Stimulated activated naive CD8-positive, alpha-beta T cell treated with anti-CD3 and anti-CD28 coated beads, Interleukin-15, amount 100 ng/mL, for 72 hours (primary cell): ENCODE measurements at regions not wholly inside any gene's neighbourhood (a gene's known extent, or its start where the extent isn't known, plus 50 kb on each side); places are given as distances from the start of the nearest gene placed in this dataset.

Experiments used
- ATAC-seq: fragments of 150-1000 bp; cut with Tn5 transposase; 2 replicates; pipeline ENCODE4 v1.10.0; 2021; ENCODE audit warnings: mild to moderate bottlenecking, moderate library complexity
- DNase-seq, 2 donors: peaks; one replicate each; pipeline ENCODE4 v3.0.0; 2021 to 2022
- H3K27ac Mint-ChIP-seq, 2 donors: one replicate each; pipeline ENCODE4 v1.8.0; 2022; ENCODE audit warnings: mild to moderate bottlenecking in 2 of 2, mixed read lengths in 2 of 2, moderate library complexity in 2 of 2
- H3K27me3 Mint-ChIP-seq: one replicate; pipeline ENCODE4 v1.8.0; 2022; ENCODE audit warnings: mixed read lengths
- H3K4me1 Mint-ChIP-seq: one replicate; pipeline ENCODE4 v1.8.0; 2022; ENCODE audit warnings: mild to moderate bottlenecking, mixed read lengths
- H3K4me3 Mint-ChIP-seq, 2 donors: one replicate each; pipeline ENCODE4 v1.8.0; 2022; ENCODE audit warnings: mild to moderate bottlenecking in 2 of 2, mixed read lengths in 2 of 2, moderate library complexity in 1 of 2
- H3K9me3 Mint-ChIP-seq, 2 donors: one replicate each; pipeline ENCODE4 v1.8.0; 2022; ENCODE audit warnings: mixed read lengths in 2 of 2

DNA sequence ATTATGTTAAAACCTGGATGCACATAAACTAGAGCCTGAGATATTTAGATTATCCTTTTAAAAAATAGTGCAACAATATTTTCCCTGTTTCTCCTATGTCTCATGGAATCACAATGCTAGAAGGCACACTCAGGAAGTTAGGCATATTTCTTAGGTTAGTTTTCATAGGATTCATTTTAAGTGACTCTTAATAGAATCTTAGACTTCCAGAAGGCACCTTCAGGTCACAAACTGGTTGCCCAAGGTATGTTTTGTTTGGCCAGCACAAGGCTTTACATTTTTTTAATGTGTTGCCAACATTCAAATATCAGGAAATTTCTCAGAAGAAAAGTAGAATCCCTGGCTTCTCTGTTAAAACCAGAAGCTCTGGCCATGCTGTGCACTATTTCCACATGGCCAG lies 129.3 kb downstream of the LNPK start:
- peaks cover 54% of the 10 kb centered on the region for H3K27me3 Mint-ChIP-seq
- H3K27ac Mint-ChIP-seq: no peak overlapping the region
- no peaks in the 10 kb centered on the region for H3K4me1 Mint-ChIP-seq
- ATAC-seq (no peak), DNase-seq (no peak)
- no peaks in the 10 kb centered on the region for H3K9me3 Mint-ChIP-seq
- H3K4me3 Mint-ChIP-seq: no peak overlapping the region

- Mint-ChIP-seq H3K4me1 (no peaks in the 10 kb centered on the region), H3K27me3 (peaks cover 47% of the 10 kb centered on the region), H3K9me3 (no peaks in the 10 kb centered on the region), H3K27ac (no peak overlapping the region), H3K4me3 (no peak overlapping the region)
- ATAC-seq (no peak), DNase-seq (no peak)
These were observed 130.1 kb downstream of the LNPK start for GRCh38 chr2:175872005-175872348.

- Mint-ChIP-seq H3K4me1 (no peaks in the 10 kb centered on the region), H3K27me3 (peaks cover 42% of the 10 kb centered on the region), H3K4me3 (no peak overlapping the region), H3K9me3 (no peaks in the 10 kb centered on the region), H3K27ac (no peak overlapping the region)
- DNase-seq: no peak
- ATAC-seq: no peak
These were observed 130.6 kb downstream of the LNPK start for GRCh38 chr2:175871331-175872004.

DNA sequence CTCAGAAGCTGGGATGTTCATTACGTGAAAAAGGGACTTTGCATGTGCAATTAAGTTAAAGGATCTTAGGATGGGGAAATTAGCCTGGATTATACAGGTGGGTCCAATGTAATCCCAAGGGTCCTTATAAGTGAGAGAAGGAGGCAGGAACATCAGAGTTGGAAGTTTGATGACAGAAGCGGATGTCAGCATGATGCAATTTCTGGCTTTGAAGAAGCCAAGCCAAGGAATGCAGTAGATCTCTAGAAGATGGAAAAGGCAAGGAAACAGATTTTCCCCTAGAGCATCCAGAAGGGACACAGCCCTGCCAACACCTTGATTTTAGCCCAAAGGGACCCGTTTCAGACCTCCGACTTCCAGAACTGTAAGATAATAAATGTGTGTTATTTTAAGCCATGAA lies 136.4 kb downstream of the LNPK start:
- Mint-ChIP-seq H3K4me1 (no peaks in the 10 kb centered on the region), H3K27me3 (peaks cover 34% of the 10 kb centered on the region), H3K27ac (no peak overlapping the region), H3K9me3 (no peaks in the 10 kb centered on the region), H3K4me3 (no peak overlapping the region)
- DNase-seq (no peak), ATAC-seq (no peak)

GRCh38 chr2:175864137-175864850 lies 137.8 kb downstream of the LNPK start:
- no peaks in the 10 kb centered on the region for H3K9me3 Mint-ChIP-seq
- ATAC-seq (no peak), DNase-seq (no peak)
- no peaks in the 10 kb centered on the region for H3K4me1 Mint-ChIP-seq
- H3K4me3 Mint-ChIP-seq: no peak overlapping the region
- no peak overlapping the region for H3K27ac Mint-ChIP-seq
- peaks cover 32% of the 10 kb centered on the region for H3K27me3 Mint-ChIP-seq

DNA sequence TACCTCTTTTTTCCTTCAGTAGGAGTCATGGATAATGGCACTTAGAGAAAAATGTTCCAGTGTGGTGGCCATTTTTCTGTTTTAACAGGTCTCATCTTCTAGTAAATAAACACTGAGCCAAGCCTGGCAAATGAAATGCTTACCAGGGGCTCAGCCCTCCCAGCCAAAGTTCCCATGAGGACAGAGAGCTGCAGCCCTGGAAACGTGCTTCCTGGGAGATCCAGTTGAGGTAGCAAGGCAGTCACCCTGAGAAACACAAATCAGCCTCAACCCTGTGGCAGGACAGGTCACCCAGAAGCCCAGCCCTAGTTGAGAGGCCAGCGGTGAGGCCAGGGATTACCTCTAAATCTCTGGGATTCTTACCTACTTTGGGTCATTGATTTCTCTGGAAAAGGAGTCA lies 140.1 kb downstream of the LNPK start:
- H3K9me3 Mint-ChIP-seq: peaks cover 0 to 13% of the 10 kb centered on the region in 2 donors
- H3K4me1 Mint-ChIP-seq: no peaks in the 10 kb centered on the region
- H3K27ac Mint-ChIP-seq: no peak overlapping the region
- DNase-seq (no peak), ATAC-seq (no peak)
- peaks cover 34% of the 10 kb centered on the region for H3K27me3 Mint-ChIP-seq
- no peak overlapping the region for H3K4me3 Mint-ChIP-seq

DNA sequence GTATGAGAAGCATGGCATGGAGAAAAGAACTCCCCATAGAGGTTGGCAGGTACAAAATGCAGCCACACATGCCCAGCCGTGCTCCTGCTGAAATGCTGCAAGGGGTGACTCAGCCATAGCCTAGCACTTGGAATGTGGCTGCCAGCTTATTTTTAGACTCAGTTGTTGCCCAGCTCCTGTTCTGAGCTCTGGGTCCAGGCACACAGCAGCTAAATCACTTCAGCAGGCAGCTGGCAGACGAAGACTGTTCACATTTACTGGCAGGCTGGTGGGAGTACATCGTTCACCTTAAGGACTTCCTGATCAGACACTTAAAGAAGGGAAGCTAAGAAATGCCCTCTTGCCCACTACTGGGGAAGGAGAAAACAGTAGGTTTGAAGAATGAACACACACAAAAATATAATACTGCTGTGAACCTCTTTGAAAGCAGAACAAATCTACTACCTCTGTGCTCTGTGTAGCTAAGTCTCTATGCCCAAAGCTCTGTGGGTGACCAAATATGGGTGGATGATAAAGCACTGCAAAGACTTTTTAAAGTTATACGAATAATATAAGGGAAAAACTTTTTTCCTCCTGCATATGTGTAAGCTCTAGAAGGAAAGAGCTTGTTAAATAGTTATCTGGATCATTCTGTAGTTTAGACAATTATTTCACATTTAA lies 146.1 kb downstream of the LNPK start:
- Mint-ChIP-seq H3K4me1 (no peaks in the 10 kb centered on the region), H3K4me3 (no peak overlapping the region), H3K27me3 (peaks cover 25% of the 10 kb centered on the region), H3K9me3 (peaks cover 0 to 13% of the 10 kb centered on the region in 2 donors), H3K27ac (no peak overlapping the region)
- DNase-seq (no peak), ATAC-seq (no peak)

DNA sequence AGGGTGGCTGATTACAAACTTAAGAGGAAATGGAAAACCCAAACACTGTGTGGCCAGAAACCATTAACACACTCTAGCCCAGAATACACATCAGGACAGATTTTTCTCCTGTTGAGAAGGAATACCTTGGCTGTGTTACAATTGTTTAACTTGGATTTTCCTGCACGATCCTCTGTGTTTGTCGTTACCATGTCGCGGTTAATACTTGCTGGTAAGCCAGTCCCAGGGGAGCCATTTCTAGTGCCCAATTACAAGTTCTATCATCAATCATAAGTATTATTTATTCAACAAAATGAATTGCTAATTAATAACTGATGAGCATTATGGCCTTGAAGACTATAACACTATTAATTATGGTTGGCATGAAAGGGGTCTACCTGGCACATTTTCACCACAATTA lies 146.8 kb downstream of the LNPK start:
- H3K9me3 Mint-ChIP-seq: peaks cover 0 to 13% of the 10 kb centered on the region in 2 donors
- H3K27me3 Mint-ChIP-seq: peaks cover 20% of the 10 kb centered on the region
- H3K4me3 Mint-ChIP-seq: no peak overlapping the region
- DNase-seq (no peak), ATAC-seq (no peak)
- H3K4me1 Mint-ChIP-seq: no peaks in the 10 kb centered on the region
- H3K27ac Mint-ChIP-seq: no peak overlapping the region

- Mint-ChIP-seq H3K27me3 (peaks cover 16% of the 10 kb centered on the region), H3K27ac (no peak overlapping the region), H3K4me3 (no peak overlapping the region), H3K4me1 (no peaks in the 10 kb centered on the region), H3K9me3 (peaks cover 0 to 13% of the 10 kb centered on the region in 2 donors)
- no peak for DNase-seq
- no peak for ATAC-seq
These were observed 147.4 kb downstream of the LNPK start for GRCh38 chr2:175854665-175855064.

GRCh38 chr2:175854129-175854528 lies 147.9 kb downstream of the LNPK start:
- Mint-ChIP-seq H3K27me3 (peaks cover 16% of the 10 kb centered on the region), H3K27ac (no peak overlapping the region), H3K4me1 (no peaks in the 10 kb centered on the region), H3K9me3 (peaks cover 0 to 13% of the 10 kb centered on the region in 2 donors), H3K4me3 (no peak overlapping the region)
- ATAC-seq (no peak), DNase-seq (no peak)

DNA sequence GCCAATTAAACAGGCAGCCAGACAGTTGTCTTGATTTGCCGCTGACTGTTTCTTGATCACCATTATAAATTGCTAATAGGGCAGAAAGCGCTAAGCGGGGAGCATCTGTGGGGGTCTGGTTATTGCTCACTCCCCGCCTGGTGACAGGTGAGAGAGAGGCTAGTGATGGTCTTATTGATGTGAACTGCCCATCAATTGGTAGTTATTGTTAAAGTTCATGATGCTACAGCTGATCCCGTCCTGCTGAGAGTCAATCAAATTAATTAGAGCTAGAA lies 148.5 kb downstream of the LNPK start:
- Mint-ChIP-seq H3K27me3 (peaks cover 16% of the 10 kb centered on the region), H3K4me1 (no peaks in the 10 kb centered on the region), H3K4me3 (no peak overlapping the region), H3K27ac (no peak overlapping the region), H3K9me3 (peaks cover 0 to 9% of the 10 kb centered on the region in 2 donors)
- DNase-seq (no peak), ATAC-seq (no peak)

- no peak for DNase-seq
- no peak overlapping the region for H3K4me3 Mint-ChIP-seq
- no peaks in the 10 kb centered on the region for H3K4me1 Mint-ChIP-seq
- H3K27me3 Mint-ChIP-seq: peaks cover 16% of the 10 kb centered on the region
- H3K27ac Mint-ChIP-seq: no peak overlapping the region
- peaks cover 0 to 6% of the 10 kb centered on the region in 2 donors for H3K9me3 Mint-ChIP-seq
- ATAC-seq: no peak
These were observed 149.0 kb downstream of the LNPK start for GRCh38 chr2:175852879-175853615.

- H3K4me1 Mint-ChIP-seq: no peaks in the 10 kb centered on the region
These were observed 154.9 kb downstream of the LNPK start for GRCh38 chr2:175847128-175847527.

GRCh38 chr2:175844169-175844568 lies 157.9 kb downstream of the LNPK start:
- no peak overlapping the region for H3K4me3 Mint-ChIP-seq
- H3K27me3 Mint-ChIP-seq: peaks cover 19% of the 10 kb centered on the region
- H3K9me3 Mint-ChIP-seq: no peaks in the 10 kb centered on the region
- no peak overlapping the region for H3K27ac Mint-ChIP-seq
- DNase-seq (no peak), ATAC-seq (no peak)
- H3K4me1 Mint-ChIP-seq: no peaks in the 10 kb centered on the region

More at GRCh38 chr2:175847128-175847527, 154.9 kb downstream of the LNPK start:
- no peak overlapping the region for H3K4me3 Mint-ChIP-seq
- DNase-seq (no peak), ATAC-seq (no peak)
- H3K27me3 Mint-ChIP-seq: peaks cover 12% of the 10 kb centered on the region
- no peaks in the 10 kb centered on the region for H3K9me3 Mint-ChIP-seq
- no peak overlapping the region for H3K27ac Mint-ChIP-seq

DNA sequence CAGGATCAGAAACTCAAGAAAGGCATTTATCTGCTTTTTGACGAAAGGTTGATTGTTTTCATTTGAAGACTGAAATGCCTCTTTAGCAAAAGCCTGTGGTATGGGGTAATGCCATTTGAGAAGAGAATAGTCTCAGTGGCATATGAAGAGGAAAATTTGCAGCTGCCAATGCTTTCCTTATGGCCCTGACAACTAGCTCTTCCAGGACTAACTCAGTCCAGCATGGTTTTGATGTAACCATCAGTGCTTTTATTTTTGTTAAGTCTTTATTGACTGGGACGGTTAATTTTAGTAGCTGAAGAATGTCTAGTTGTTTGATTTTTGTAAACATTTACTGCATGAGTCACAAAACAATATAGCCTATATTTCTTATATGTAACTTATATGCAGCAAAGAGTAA lies 158.4 kb downstream of the LNPK start:
- no peaks in the 10 kb centered on the region for H3K9me3 Mint-ChIP-seq
- H3K4me1 Mint-ChIP-seq: no peaks in the 10 kb centered on the region
- H3K27ac Mint-ChIP-seq: no peak overlapping the region
- peaks cover 19% of the 10 kb centered on the region for H3K27me3 Mint-ChIP-seq
- ATAC-seq: no peak
- no peak for DNase-seq
- H3K4me3 Mint-ChIP-seq: no peak overlapping the region

DNA sequence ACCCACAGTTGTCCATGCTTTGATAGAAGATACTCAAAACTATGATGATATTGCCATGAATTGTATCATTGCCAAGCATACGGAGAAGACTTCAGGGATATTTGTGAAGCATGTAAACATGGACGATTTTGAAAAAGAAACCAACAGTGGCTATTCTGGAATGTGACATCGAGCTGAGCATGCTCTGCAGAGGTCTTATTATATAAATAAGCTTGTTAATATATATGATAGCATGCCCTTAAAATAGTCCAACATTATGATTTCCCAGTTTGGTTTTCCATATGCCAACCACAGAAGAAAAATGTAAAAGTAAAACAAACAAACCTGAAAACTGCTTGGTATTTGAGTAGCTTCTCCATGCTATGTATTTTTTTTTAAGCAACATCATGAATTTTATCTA lies 159.1 kb downstream of the LNPK start:
- no peaks in the 10 kb centered on the region for H3K9me3 Mint-ChIP-seq
- no peak overlapping the region for H3K4me3 Mint-ChIP-seq
- H3K27ac Mint-ChIP-seq: no peak overlapping the region
- no peaks in the 10 kb centered on the region for H3K4me1 Mint-ChIP-seq
- ATAC-seq (no peak), DNase-seq (no peak)
- H3K27me3 Mint-ChIP-seq: peaks cover 19% of the 10 kb centered on the region
